WTC11 (cell line): ENCODE measurements at regions not wholly inside any gene's neighbourhood (a gene's known extent, or its start where the extent isn't known, plus 50 kb on each side); places are given as distances from the start of the nearest gene placed in this dataset.

Experiments
- ATAC-seq: fragments of 200-7000 bp; cut with Tn5 transposase; 2 replicates; pipeline ENCODE4 v1.10.0; 2021; ENCODE audit warnings: mild to moderate bottlenecking, moderate library complexity
- CTCF ChIA-PET: fragments of 300-600 bp; sonication (Branson Sonifier 250); formaldehyde crosslinking; loops from one replicate; lab custom pipeline; 2021; ENCODE audit warnings: antibody characterized with exemption; lab: Charles Lee
- POLR2A ChIA-PET: fragments of 350-600 bp; sonication (Branson Sonifier 250); formaldehyde crosslinking; loops from one replicate; lab custom pipeline; 2021; ENCODE audit warnings: antibody characterized with exemption; lab: Charles Lee
- DNase-seq: peaks from one replicate; pipeline ENCODE4 v3.0.0; 2021; ENCODE audit warnings: low spot score
- H3K27ac Mint-ChIP-seq: 2 replicates; pipeline ENCODE4 v1.8.0; 2021; ENCODE audit warnings: mixed read lengths
- H3K27me3 Mint-ChIP-seq: 2 replicates; pipeline ENCODE4 v1.8.0; 2021; ENCODE audit warnings: low read depth, mild to moderate bottlenecking, moderate library complexity, mixed read lengths
- H3K36me3 Mint-ChIP-seq: 2 replicates; pipeline ENCODE4 v1.8.0; 2021; ENCODE audit warnings: mixed read lengths
- H3K4me1 Mint-ChIP-seq: 2 replicates; pipeline ENCODE4 v1.8.0; 2022; ENCODE audit warnings: mixed read lengths
- H3K4me3 Mint-ChIP-seq: 2 replicates; pipeline ENCODE4 v1.8.0; 2021; ENCODE audit warnings: mild to moderate bottlenecking, moderate library complexity, mixed read lengths
- H3K9me3 Mint-ChIP-seq: 2 replicates; pipeline ENCODE4 v1.8.0; 2021; ENCODE audit warnings: mixed read lengths
- AR ChIP-seq: fragments of 250-450 bp; sonication (Bioruptor Pico); IDR thresholded peaks from 2 replicates; pipeline ENCODE4 v1.9.0; 2021; ENCODE audit warnings: mild to moderate bottlenecking
- ATF1 ChIP-seq: sonication (generic); formaldehyde crosslinking; IDR thresholded peaks from 2 replicates; pipeline ENCODE4 v1.8.1; 2023; ENCODE audit warnings: mild to moderate bottlenecking, moderate library complexity, missing genetic modification reagents
- CREM ChIP-seq: sonication (generic); formaldehyde crosslinking; IDR thresholded peaks from 2 replicates; pipeline ENCODE4 v1.8.1; 2022; ENCODE audit warnings: mild to moderate bottlenecking, missing genetic modification reagents, moderate library complexity
- ELF4 ChIP-seq: sonication (generic); formaldehyde crosslinking; IDR thresholded peaks from 2 replicates; pipeline ENCODE4 v1.8.1; 2022; ENCODE audit warnings: low read depth, mild to moderate bottlenecking, moderate library complexity, missing genetic modification reagents
- EMX1 ChIP-seq: fragments of 250-450 bp; sonication (Bioruptor Pico); IDR thresholded peaks from 2 replicates; pipeline ENCODE4 v1.8.0; 2021; ENCODE audit warnings: mild to moderate bottlenecking
- HMGA2 ChIP-seq: fragments of 250-450 bp; sonication (Bioruptor Pico); IDR thresholded peaks from 2 replicates; pipeline ENCODE4 v1.4.0; 2021; ENCODE audit warnings: mild to moderate bottlenecking, moderate library complexity
- JUN ChIP-seq: sonication (generic); formaldehyde crosslinking; IDR thresholded peaks from 2 replicates; pipeline ENCODE4 v1.8.0; 2023; ENCODE audit warnings: mild to moderate bottlenecking, missing genetic modification reagents
- MYBL2 ChIP-seq: sonication (generic); formaldehyde crosslinking; IDR thresholded peaks from 2 replicates; pipeline ENCODE4 v1.8.1; 2023; ENCODE audit warnings: mild to moderate bottlenecking, moderate library complexity, missing genetic modification reagents
- NFE2L1 ChIP-seq: sonication (generic); formaldehyde crosslinking; IDR thresholded peaks from 2 replicates; pipeline ENCODE4 v1.8.1; 2023; ENCODE audit warnings: missing genetic modification reagents
- RELA ChIP-seq: sonication (generic); formaldehyde crosslinking; IDR thresholded peaks from 2 replicates; pipeline ENCODE4 v1.8.1; 2022; ENCODE audit warnings: missing genetic modification reagents, mild to moderate bottlenecking, borderline replicate concordance
- SMAD3 ChIP-seq: sonication (generic); formaldehyde crosslinking; IDR thresholded peaks from 2 replicates; pipeline ENCODE4 v1.8.0; 2022; ENCODE audit warnings: missing genetic modification reagents, mild to moderate bottlenecking, borderline replicate concordance
- SMAD4 ChIP-seq: sonication (generic); formaldehyde crosslinking; IDR thresholded peaks from 2 replicates; pipeline ENCODE4 v1.8.0; 2022; ENCODE audit warnings: mild to moderate bottlenecking, missing genetic modification reagents
- SP1 ChIP-seq: sonication (generic); formaldehyde crosslinking; conservative IDR thresholded peaks from 2 replicates; pipeline ENCODE4 v1.8.1; 2022; ENCODE audit warnings: missing genetic modification reagents
- TEAD1 ChIP-seq: sonication (generic); formaldehyde crosslinking; IDR thresholded peaks from 2 replicates; pipeline ENCODE4 v1.8.0; 2022; ENCODE audit warnings: mild to moderate bottlenecking, missing genetic modification reagents
- ZBTB43 ChIP-seq: sonication (generic); formaldehyde crosslinking; IDR thresholded peaks from 2 replicates; pipeline ENCODE4 v1.8.1; 2023; ENCODE audit warnings: mild to moderate bottlenecking, missing genetic modification reagents
- ZNF121 ChIP-seq: sonication (generic); formaldehyde crosslinking; IDR thresholded peaks from 2 replicates; pipeline ENCODE4 v1.8.0; 2023; ENCODE audit warnings: missing genetic modification reagents
- ZNF219 ChIP-seq: sonication (generic); formaldehyde crosslinking; IDR thresholded peaks from 2 replicates; pipeline ENCODE4 v1.8.0; 2023; ENCODE audit warnings: missing genetic modification reagents, mild to moderate bottlenecking, borderline replicate concordance
- ZNF512 ChIP-seq: sonication (generic); formaldehyde crosslinking; IDR thresholded peaks from 2 replicates; pipeline ENCODE4 v1.8.1; 2022; ENCODE audit warnings: missing genetic modification reagents, borderline replicate concordance
- ZNF671 ChIP-seq: fragments of 250-450 bp; sonication (Bioruptor Pico); IDR thresholded peaks from 2 replicates; pipeline ENCODE4 v1.8.0; 2021; ENCODE audit warnings: mild to moderate bottlenecking
- TF ChIP-seq, protein P1 (sequence below): sonication (generic); formaldehyde crosslinking; IDR thresholded peaks from 2 replicates; pipeline ENCODE4 v1.8.0; 2022; ENCODE audit warnings: mild to moderate bottlenecking, missing genetic modification reagents
- TF ChIP-seq, protein P2 (sequence below): sonication (generic); formaldehyde crosslinking; IDR thresholded peaks from 2 replicates; pipeline ENCODE4 v1.8.1; 2022; ENCODE audit warnings: mild to moderate bottlenecking, moderate library complexity, missing genetic modification reagents
- TF ChIP-seq, protein P3 (sequence below): sonication (generic); formaldehyde crosslinking; conservative IDR thresholded peaks from 2 replicates; pipeline ENCODE4 v1.8.1; 2023; ENCODE audit warnings: mild to moderate bottlenecking, low read depth, missing genetic modification reagents, moderate library complexity
- TF ChIP-seq, protein P4 (sequence below): fragments of 250-450 bp; sonication (Bioruptor Pico); IDR thresholded peaks from 2 replicates; pipeline ENCODE4 v1.8.0; 2021; ENCODE audit warnings: mild to moderate bottlenecking

GRCh38 chrX:46295963-46296362, 249.3 kb downstream of the ZNF674 start (continued):
- no peak for TF ChIP-seq RELA (CRISPR knock-in tag)
- no peak for TF ChIP-seq ZNF121 (CRISPR knock-in tag)
- no peak for TF ChIP-seq HMGA2 (CRISPR knock-in tag)
- no peak for TF ChIP-seq MYBL2
- TF ChIP-seq, protein P1, sequence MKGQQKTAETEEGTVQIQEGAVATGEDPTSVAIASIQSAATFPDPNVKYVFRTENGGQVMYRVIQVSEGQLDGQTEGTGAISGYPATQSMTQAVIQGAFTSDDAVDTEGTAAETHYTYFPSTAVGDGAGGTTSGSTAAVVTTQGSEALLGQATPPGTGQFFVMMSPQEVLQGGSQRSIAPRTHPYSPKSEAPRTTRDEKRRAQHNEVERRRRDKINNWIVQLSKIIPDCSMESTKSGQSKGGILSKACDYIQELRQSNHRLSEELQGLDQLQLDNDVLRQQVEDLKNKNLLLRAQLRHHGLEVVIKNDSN (CRISPR knock-in tag), result no peak
- no peak for TF ChIP-seq ZBTB43 (CRISPR knock-in tag)
- TF ChIP-seq, all 79 proteins: peak for 0

DNA sequence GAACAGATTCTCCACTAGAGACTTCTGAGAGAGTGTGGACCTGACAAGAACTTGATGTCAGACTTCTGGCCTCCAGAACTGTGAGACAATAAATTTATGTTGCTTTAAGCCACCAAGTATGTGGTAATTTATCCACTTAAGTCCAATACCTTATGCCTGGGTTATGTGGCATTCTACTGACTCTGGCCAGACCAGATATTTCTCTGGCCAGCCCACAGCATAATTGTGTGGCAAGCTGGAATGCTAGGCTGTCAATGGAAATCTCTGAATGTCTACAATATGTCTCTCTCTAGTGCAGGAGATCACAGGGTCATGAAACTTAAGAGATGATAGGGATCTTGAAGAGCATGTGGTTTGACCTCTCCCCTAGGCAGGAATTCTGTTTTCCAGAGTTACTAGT, 251.0 kb downstream of the ZNF674 start:
- CTCF ChIA-PET, result no interaction called here
- H3K9me3 Mint-ChIP-seq, result no peaks in the 10 kb centered on the region; the same call in 1 of the 2 replicates
- H3K27ac Mint-ChIP-seq, result no peak overlapping the region
- H3K4me3 Mint-ChIP-seq, result no peak overlapping the region
- H3K4me1 Mint-ChIP-seq, result no peaks in the 10 kb centered on the region
- POLR2A ChIA-PET, result no interaction called here
- no peaks in the 10 kb centered on the region for H3K36me3 Mint-ChIP-seq
- ATAC-seq (no peak), DNase-seq (no peak)
- TF ChIP-seq, protein P2, sequence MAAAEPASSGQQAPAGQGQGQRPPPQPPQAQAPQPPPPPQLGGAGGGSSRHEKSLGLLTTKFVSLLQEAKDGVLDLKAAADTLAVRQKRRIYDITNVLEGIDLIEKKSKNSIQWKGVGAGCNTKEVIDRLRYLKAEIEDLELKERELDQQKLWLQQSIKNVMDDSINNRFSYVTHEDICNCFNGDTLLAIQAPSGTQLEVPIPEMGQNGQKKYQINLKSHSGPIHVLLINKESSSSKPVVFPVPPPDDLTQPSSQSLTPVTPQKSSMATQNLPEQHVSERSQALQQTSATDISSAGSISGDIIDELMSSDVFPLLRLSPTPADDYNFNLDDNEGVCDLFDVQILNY (CRISPR knock-in tag), result no peak
- TF ChIP-seq ATF1 (CRISPR knock-in tag) (no peak), ELF4 (CRISPR knock-in tag) (no peak), JUN (CRISPR knock-in tag) (no peak), SMAD4 (CRISPR knock-in tag) (no peak), SP1 (no peak), NFE2L1 (CRISPR knock-in tag) (no peak), ZNF671 (CRISPR knock-in tag) (no peak), CREM (CRISPR knock-in tag) (no peak), ZNF512 (CRISPR knock-in tag) (no peak), SMAD3 (CRISPR knock-in tag) (no peak), ZNF219 (CRISPR knock-in tag) (no peak), RELA (CRISPR knock-in tag) (no peak), AR (no peak), EMX1 (no peak), TEAD1 (CRISPR knock-in tag) (no peak), ZNF121 (CRISPR knock-in tag) (no peak)
- TF ChIP-seq, protein P1 (CRISPR knock-in tag), result no peak
- TF ChIP-seq, protein P3, sequence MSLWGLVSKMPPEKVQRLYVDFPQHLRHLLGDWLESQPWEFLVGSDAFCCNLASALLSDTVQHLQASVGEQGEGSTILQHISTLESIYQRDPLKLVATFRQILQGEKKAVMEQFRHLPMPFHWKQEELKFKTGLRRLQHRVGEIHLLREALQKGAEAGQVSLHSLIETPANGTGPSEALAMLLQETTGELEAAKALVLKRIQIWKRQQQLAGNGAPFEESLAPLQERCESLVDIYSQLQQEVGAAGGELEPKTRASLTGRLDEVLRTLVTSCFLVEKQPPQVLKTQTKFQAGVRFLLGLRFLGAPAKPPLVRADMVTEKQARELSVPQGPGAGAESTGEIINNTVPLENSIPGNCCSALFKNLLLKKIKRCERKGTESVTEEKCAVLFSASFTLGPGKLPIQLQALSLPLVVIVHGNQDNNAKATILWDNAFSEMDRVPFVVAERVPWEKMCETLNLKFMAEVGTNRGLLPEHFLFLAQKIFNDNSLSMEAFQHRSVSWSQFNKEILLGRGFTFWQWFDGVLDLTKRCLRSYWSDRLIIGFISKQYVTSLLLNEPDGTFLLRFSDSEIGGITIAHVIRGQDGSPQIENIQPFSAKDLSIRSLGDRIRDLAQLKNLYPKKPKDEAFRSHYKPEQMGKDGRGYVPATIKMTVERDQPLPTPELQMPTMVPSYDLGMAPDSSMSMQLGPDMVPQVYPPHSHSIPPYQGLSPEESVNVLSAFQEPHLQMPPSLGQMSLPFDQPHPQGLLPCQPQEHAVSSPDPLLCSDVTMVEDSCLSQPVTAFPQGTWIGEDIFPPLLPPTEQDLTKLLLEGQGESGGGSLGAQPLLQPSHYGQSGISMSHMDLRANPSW (CRISPR knock-in tag), result no peak
- TF ChIP-seq, protein P4, sequence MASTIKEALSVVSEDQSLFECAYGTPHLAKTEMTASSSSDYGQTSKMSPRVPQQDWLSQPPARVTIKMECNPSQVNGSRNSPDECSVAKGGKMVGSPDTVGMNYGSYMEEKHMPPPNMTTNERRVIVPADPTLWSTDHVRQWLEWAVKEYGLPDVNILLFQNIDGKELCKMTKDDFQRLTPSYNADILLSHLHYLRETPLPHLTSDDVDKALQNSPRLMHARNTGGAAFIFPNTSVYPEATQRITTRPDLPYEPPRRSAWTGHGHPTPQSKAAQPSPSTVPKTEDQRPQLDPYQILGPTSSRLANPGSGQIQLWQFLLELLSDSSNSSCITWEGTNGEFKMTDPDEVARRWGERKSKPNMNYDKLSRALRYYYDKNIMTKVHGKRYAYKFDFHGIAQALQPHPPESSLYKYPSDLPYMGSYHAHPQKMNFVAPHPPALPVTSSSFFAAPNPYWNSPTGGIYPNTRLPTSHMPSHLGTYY, result no peak
- no peaks in the 10 kb centered on the region for H3K27me3 Mint-ChIP-seq
